H1 (cell line): ENCODE measurements at regions not wholly inside any gene's neighbourhood (a gene's known extent, or its start where the extent isn't known, plus 50 kb on each side); places are given as distances from the start of the nearest gene placed in this dataset.

Experiments
- CTCF ChIA-PET: fragments of 300-600 bp; sonication (Branson Sonifier 250); formaldehyde crosslinking; loops from one replicate; lab custom pipeline; 2021; ENCODE audit not compliant: partially characterized antibody; lab: Charles Lee
- POLR2A ChIA-PET: fragments of 300-600 bp; sonication (Branson Sonifier 250); formaldehyde crosslinking; loops from one replicate; lab custom pipeline; 2021; ENCODE audit warnings: inconsistent platforms; ENCODE audit not compliant: partially characterized antibody; lab: Charles Lee
- DNase-seq, 2 experiments: peaks; one replicate each; pipeline versions ENCODE4 v3.0.0 to v3.0.0-alpha.2; 2010 to 2022; ENCODE audit warnings: low spot score in 2 of 2, low read depth in 1 of 2, mixed read lengths in 1 of 2
- FAIRE-seq: peaks from 2 replicates; lab custom pipeline; 2011; peaks lifted over from hg19 to GRCh38; lab: Jason Lieb, UNC
- H2AFZ ChIP-seq: 2 replicates; pipeline ENCODE4 v1.8.1; 2012; ENCODE audit warnings: low read length, inconsistent platforms
- H2AK5ac ChIP-seq: 2 replicates; pipeline ENCODE4 v1.6.1; 2013; ENCODE audit warnings: low read depth, low read length
- H2BK120ac ChIP-seq: replicated peaks from 2 replicates; pipeline ENCODE3; 2013; ENCODE audit warnings: low read depth, low read length, inconsistent platforms
- H2BK12ac ChIP-seq: 2 replicates; pipeline ENCODE4 v1.6.1; 2013; ENCODE audit warnings: low read depth, low read length
- H2BK15ac ChIP-seq: 2 replicates; pipeline ENCODE4 v1.6.1; 2013; ENCODE audit warnings: low read length
- H2BK20ac ChIP-seq: 2 replicates; pipeline ENCODE4 v1.6.1; 2013; ENCODE audit warnings: low read length
- H2BK5ac ChIP-seq: 2 replicates; pipeline ENCODE4 v1.6.1; 2013; ENCODE audit warnings: low read depth, low read length
- H3K14ac ChIP-seq: 2 replicates; pipeline ENCODE4 v1.6.1; 2013; ENCODE audit warnings: inconsistent platforms; ENCODE audit not compliant: insufficient read length
- H3K18ac ChIP-seq: 2 replicates; pipeline ENCODE4 v1.6.1; 2013; ENCODE audit warnings: low read length; ENCODE audit errors: extremely low read depth
- H3K23ac ChIP-seq: 2 replicates; pipeline ENCODE4 v1.6.1; 2013; ENCODE audit warnings: inconsistent platforms; ENCODE audit not compliant: insufficient read length
- H3K23me2 ChIP-seq: 2 replicates; pipeline ENCODE4 v1.6.1; 2013; ENCODE audit warnings: low read depth, low read length
- H3K27ac ChIP-seq: 2 replicates; pipeline ENCODE4 v1.6.1; 2011; ENCODE audit warnings: low read depth, low read length, inconsistent platforms
- H3K27me3 ChIP-seq, 4 experiments: replicated peaks in 1 of 4; 1 replicate in 1 of 4; 2 replicates in 3 of 4; pipeline versions ENCODE4 v1.6.1 to v1.8.1; 2011 to 2013; ENCODE audit warnings: low read length in 3 of 4, mild to moderate bottlenecking in 3 of 4, inconsistent platforms in 2 of 4, mixed read lengths in 2 of 4, moderate library complexity in 1 of 4; ENCODE audit not compliant: control insufficient read depth in 3 of 4, insufficient read depth in 3 of 4; ENCODE audit errors: extremely low read depth in 1 of 4
- H3K36me3 ChIP-seq, 4 experiments: 2 replicates each; pipeline versions ENCODE4 v1.6.1 to v1.8.1; 2011 to 2013; ENCODE audit warnings: mild to moderate bottlenecking in 4 of 4, low read length in 3 of 4, moderate library complexity in 2 of 4, control low read depth in 1 of 4, inconsistent platforms in 1 of 4; ENCODE audit not compliant: insufficient read depth in 4 of 4, control insufficient read depth in 2 of 4
- H3K4ac ChIP-seq: replicated peaks from 2 replicates; pipeline ENCODE3; 2013; ENCODE audit warnings: low read length, low read depth, mixed read lengths, inconsistent platforms; ENCODE audit not compliant: insufficient read length
- H3K4me1 ChIP-seq, 4 experiments: replicated peaks in 1 of 4; 1 replicate in 1 of 4; 2 replicates in 3 of 4; pipeline versions ENCODE4 v1.6.1 to v1.8.1; 2011 to 2013; ENCODE audit warnings: low read length in 3 of 4, inconsistent platforms in 2 of 4, mixed read lengths in 1 of 4; ENCODE audit not compliant: insufficient read depth in 4 of 4, control insufficient read depth in 3 of 4
- H3K4me2 ChIP-seq, 2 experiments: 2 replicates each; pipeline versions ENCODE4 v1.6.1 to v1.8.1; 2011 to 2013; ENCODE audit warnings: low read depth in 2 of 2, low read length in 2 of 2, control low read depth in 1 of 2, inconsistent platforms in 1 of 2, mild to moderate bottlenecking in 1 of 2; ENCODE audit not compliant: insufficient read depth in 1 of 2
- H3K4me3 ChIP-seq, 4 experiments: fragments of 200-600, 300-600 bp in 1 of 4; sonication (generic), shearing (Covaris generic), sonication (Bioruptor Twin) in 1 of 4; 2 replicates each; pipeline versions ENCODE4 v1.5.1 to v1.8.1; 2011 to 2016; ENCODE audit warnings: low read length in 4 of 4, low read depth in 3 of 4, control low read depth in 2 of 4, inconsistent platforms in 2 of 4, mild to moderate bottlenecking in 2 of 4, mixed read lengths in 1 of 4, moderate library complexity in 1 of 4; ENCODE audit not compliant: insufficient read depth in 2 of 4; ENCODE audit errors: extremely low read depth in 1 of 4
- H3K56ac ChIP-seq: replicated peaks from 2 replicates; pipeline ENCODE3; 2013; ENCODE audit warnings: low read depth, mild to moderate bottlenecking, mixed read lengths, low read length, inconsistent platforms; ENCODE audit not compliant: insufficient read length
- H3K79me1 ChIP-seq: 2 replicates; pipeline ENCODE4 v1.6.1; 2013; ENCODE audit warnings: low read depth, low read length, control low read depth
- H3K79me2 ChIP-seq, 2 experiments: 2 replicates each; pipeline versions ENCODE4 v1.6.1 to v1.8.1; 2012 to 2013; ENCODE audit warnings: low read length in 2 of 2, mild to moderate bottlenecking in 2 of 2, inconsistent platforms in 1 of 2; ENCODE audit not compliant: insufficient read depth in 2 of 2, control insufficient read depth in 1 of 2
- H3K9ac ChIP-seq, 4 experiments: replicated peaks in 1 of 4; 1 replicate in 1 of 4; 2 replicates in 3 of 4; pipeline versions ENCODE4 v1.6.1 to v1.8.1; 2011 to 2013; ENCODE audit warnings: low read depth in 3 of 4, low read length in 3 of 4, control low read depth in 2 of 4, mild to moderate bottlenecking in 2 of 4, moderate library complexity in 2 of 4, inconsistent platforms in 1 of 4; ENCODE audit errors: extremely low read depth in 1 of 4
- H3K9me3 ChIP-seq, 2 experiments: 2 replicates each; pipeline versions ENCODE4 v1.6.1 to v1.8.1; 2012 to 2013; ENCODE audit warnings: mild to moderate bottlenecking in 2 of 2, moderate library complexity in 2 of 2, control low read depth in 1 of 2, inconsistent platforms in 1 of 2, low read depth in 1 of 2, low read length in 1 of 2, mixed read lengths in 1 of 2; ENCODE audit not compliant: insufficient read depth in 2 of 2
- H4K20me1 ChIP-seq, 2 experiments: replicated peaks in 1 of 2; 2 replicates each; pipeline versions ENCODE3 to v1.8.1; 2011 to 2013; ENCODE audit warnings: inconsistent platforms in 2 of 2, low read length in 2 of 2, mild to moderate bottlenecking in 1 of 2; ENCODE audit not compliant: insufficient read depth in 2 of 2, control insufficient read depth in 1 of 2
- H4K5ac ChIP-seq: 2 replicates; pipeline ENCODE4 v1.6.1; 2013; ENCODE audit warnings: low read length, low read depth, mixed read lengths, inconsistent platforms; ENCODE audit not compliant: insufficient read length
- H4K8ac ChIP-seq: 2 replicates; pipeline ENCODE4 v1.8.0; 2013; ENCODE audit warnings: mild to moderate bottlenecking, moderate library complexity, low read length, inconsistent platforms; ENCODE audit not compliant: insufficient read depth; ENCODE audit errors: extremely low read depth
- H4K91ac ChIP-seq: replicated peaks from 2 replicates; pipeline ENCODE3; 2013; ENCODE audit warnings: low read length, mixed read lengths, inconsistent platforms; ENCODE audit not compliant: insufficient read length
- ATF2 ChIP-seq: IDR thresholded peaks from 2 replicates; pipeline ENCODE4 v1.6.1; 2012; ENCODE audit warnings: low read length, inconsistent platforms
- GTF2F1 ChIP-seq: IDR thresholded peaks from 2 replicates; pipeline ENCODE4 v1.6.1; 2012; ENCODE audit warnings: low read depth, low read length, improper control_type of control experiment, borderline replicate concordance
- JUN ChIP-seq: IDR thresholded peaks from 2 replicates; pipeline ENCODE4 v1.6.1; 2011; ENCODE audit warnings: low read depth, mild to moderate bottlenecking, improper control_type of control experiment, low read length
- MAFK ChIP-seq: IDR thresholded peaks from 2 replicates; pipeline ENCODE4 v1.6.1; 2012; ENCODE audit warnings: low read depth, mild to moderate bottlenecking, improper control_type of control experiment, low read length
- WGBS, 2 experiments: shearing (Covaris generic) in 1 of 2; methylation state at CpG; one replicate each; pipeline versions ENCODE4 v1.1.6 to v1.1.7; 2013 to 2015; ENCODE audit warnings: low lambda C conversion rate in 2 of 2, mixed read lengths in 2 of 2, inconsistent platforms in 1 of 2, low coverage in 1 of 2, missing lambda C conversion rate in 1 of 2; ENCODE audit not compliant: insufficient replicate concordance in 2 of 2, insufficient coverage in 1 of 2, insufficient read length in 1 of 2; ENCODE audit errors: extremely low coverage in 1 of 2, missing lambda C conversion rate in 1 of 2; 5-methylcytosine and 5-hydroxymethylcytosine counted together

GRCh38 chr20:20894280-20894679 is 181.8 kb upstream of the RALGAPA2 start:
- H3K79me1 ChIP-seq = no peaks in the 10 kb centered on the region
- no peak overlapping the region for H3K56ac ChIP-seq
- ChIA-PET CTCF (interaction anchor here (0.6 to 1.1 kb wide), 4 partner anchors 10 to 385 kb away, joined by 3 read pairs; no protein-coding TSS in a partner anchor), POLR2A (no interaction called here)
- no peak overlapping the region for H3K4me2 ChIP-seq
- H2BK15ac ChIP-seq = no peak overlapping the region; the same call in 1 of the 2 replicates
- no peak overlapping the region for H2AFZ ChIP-seq
- H4K8ac ChIP-seq = no peak overlapping the region
- H3K9me3 ChIP-seq = no peaks in the 10 kb centered on the region
- no peak overlapping the region for H3K4me3 ChIP-seq
- no peak overlapping the region for H4K91ac ChIP-seq
- no peak overlapping the region for H2BK120ac ChIP-seq
- H2BK5ac ChIP-seq = no peak overlapping the region
- no peak overlapping the region for H4K5ac ChIP-seq
- no peak overlapping the region for H3K4ac ChIP-seq
- TF ChIP-seq MAFK = no peak
- no peak for TF ChIP-seq ATF2
- no peak for TF ChIP-seq JUN
- TF ChIP-seq GTF2F1 = no peak
- no peak overlapping the region for H3K18ac ChIP-seq
- FAIRE-seq (no peak), DNase-seq (no peak)
- H3K9ac ChIP-seq = no peak overlapping the region
- H3K23ac ChIP-seq = no peak overlapping the region
- H3K27me3 ChIP-seq = no peaks in the 10 kb centered on the region
- no peak overlapping the region for H2BK20ac ChIP-seq
- WGBS, 2 experiments = 86% methylated on average over 3 of the region's 3 CpGs; no CpG with 5 or more reads in 1 of the 2 experiments
- H3K14ac ChIP-seq = no peak overlapping the region
- H3K27ac ChIP-seq = no peak overlapping the region
- no peaks in the 10 kb centered on the region for H3K23me2 ChIP-seq
- peaks cover 0 to 17% (median 4%) of the 10 kb centered on the region in 4 experiments; a peak in 6 of 7 replicates for H3K4me1 ChIP-seq
- no peak overlapping the region for H2BK12ac ChIP-seq
- H4K20me1 ChIP-seq = no peaks in the 10 kb centered on the region
- no peak overlapping the region for H2AK5ac ChIP-seq
- H3K36me3 ChIP-seq = no peaks in the 10 kb centered on the region
- no peaks in the 10 kb centered on the region for H3K79me2 ChIP-seq
